ENCODE measurements at regions not wholly inside any gene's neighbourhood (a gene's known extent, or its start where the extent isn't known, plus 50 kb on each side); places are given as distances from the start of the nearest gene placed in this dataset.

DNA sequence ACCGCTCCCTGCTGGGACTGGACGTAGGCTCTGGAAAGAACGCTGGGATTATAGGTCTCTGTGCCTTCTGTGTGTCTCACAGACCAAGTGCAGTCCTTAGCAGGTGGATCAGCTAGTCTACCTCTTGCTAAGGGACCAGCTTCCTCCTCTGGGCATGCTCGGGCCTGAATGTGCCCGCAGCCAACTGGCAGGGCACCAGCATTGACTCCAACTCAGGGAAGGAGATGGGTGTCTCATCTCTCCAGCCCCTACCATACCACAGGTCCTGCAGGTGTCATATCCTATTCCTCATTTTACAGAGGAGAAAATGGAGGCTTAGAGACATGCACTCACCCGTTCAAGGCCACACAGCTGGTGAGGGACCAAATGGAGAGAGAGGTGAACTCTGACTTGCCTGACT lies 340.2 kb downstream of the PTPRU start:
- TF ChIP-seq, protein P1, sequence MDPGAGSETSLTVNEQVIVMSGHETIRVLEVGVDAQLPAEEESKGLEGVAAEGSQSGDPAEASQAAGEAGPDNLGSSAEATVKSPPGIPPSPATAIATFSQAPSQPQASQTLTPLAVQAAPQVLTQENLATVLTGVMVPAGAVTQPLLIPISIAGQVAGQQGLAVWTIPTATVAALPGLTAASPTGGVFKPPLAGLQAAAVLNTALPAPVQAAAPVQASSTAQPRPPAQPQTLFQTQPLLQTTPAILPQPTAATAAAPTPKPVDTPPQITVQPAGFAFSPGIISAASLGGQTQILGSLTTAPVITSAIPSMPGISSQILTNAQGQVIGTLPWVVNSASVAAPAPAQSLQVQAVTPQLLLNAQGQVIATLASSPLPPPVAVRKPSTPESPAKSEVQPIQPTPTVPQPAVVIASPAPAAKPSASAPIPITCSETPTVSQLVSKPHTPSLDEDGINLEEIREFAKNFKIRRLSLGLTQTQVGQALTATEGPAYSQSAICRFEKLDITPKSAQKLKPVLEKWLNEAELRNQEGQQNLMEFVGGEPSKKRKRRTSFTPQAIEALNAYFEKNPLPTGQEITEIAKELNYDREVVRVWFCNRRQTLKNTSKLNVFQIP (CRISPR knock-in tag; IDR thresholded peaks at IDR 0.05; ENCODE audit: borderline replicate concordance, low read depth): no peak
- no peak for TF ChIP-seq BACH2 (CRISPR knock-in tag; IDR thresholded peaks at IDR 0.05; ENCODE audit: borderline replicate concordance)
- no peak for TF ChIP-seq ZFP3 (CRISPR knock-in tag; IDR thresholded peaks at IDR 0.05)
- TF ChIP-seq ZFP30 (CRISPR knock-in tag; IDR thresholded peaks at IDR 0.05): no peak
- TF ChIP-seq RARB (CRISPR knock-in tag; IDR thresholded peaks at IDR 0.05): no peak
- TF ChIP-seq CSDC2 (CRISPR knock-in tag; IDR thresholded peaks at IDR 0.05): no peak
- TF ChIP-seq, protein P2, sequence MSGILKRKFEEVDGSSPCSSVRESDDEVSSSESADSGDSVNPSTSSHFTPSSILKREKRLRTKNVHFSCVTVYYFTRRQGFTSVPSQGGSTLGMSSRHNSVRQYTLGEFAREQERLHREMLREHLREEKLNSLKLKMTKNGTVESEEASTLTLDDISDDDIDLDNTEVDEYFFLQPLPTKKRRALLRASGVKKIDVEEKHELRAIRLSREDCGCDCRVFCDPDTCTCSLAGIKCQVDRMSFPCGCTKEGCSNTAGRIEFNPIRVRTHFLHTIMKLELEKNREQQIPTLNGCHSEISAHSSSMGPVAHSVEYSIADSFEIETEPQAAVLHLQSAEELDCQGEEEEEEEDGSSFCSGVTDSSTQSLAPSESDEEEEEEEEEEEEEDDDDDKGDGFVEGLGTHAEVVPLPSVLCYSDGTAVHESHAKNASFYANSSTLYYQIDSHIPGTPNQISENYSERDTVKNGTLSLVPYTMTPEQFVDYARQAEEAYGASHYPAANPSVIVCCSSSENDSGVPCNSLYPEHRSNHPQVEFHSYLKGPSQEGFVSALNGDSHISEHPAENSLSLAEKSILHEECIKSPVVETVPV (CRISPR knock-in tag; IDR thresholded peaks at IDR 0.05): no peak
